IMR-90 (cell line): ENCODE measurements at regions not wholly inside any gene's neighbourhood (a gene's known extent, or its start where the extent isn't known, plus 50 kb on each side); places are given as distances from the start of the nearest gene placed in this dataset.

Experiments
- ATAC-seq: fragments of 200-7000 bp; cut with Tn5 transposase; 2 replicates; pipeline ENCODE4 v1.9.1; 2020; ENCODE audit warnings: low read depth, mild to moderate bottlenecking, moderate library complexity
- BruUV-seq: library from RNA; stranded (reverse); fragments of 400-500 nt; replicated peaks from 2 replicates; lab custom pipeline; 2021; lab: Mats Ljungman, UMichigan
- CTCF ChIA-PET: fragments of 300-600 bp; formaldehyde crosslinking; extraction: SDS; loops from one replicate; lab custom pipeline; 2021; ENCODE audit warnings: antibody characterized with exemption; lab: Yijun Ruan, JAX
- POLR2A ChIA-PET: fragments of 300-600 bp; sonication (Branson Sonifier 250); formaldehyde crosslinking; loops from one replicate; lab custom pipeline; 2022; ENCODE audit warnings: antibody characterized with exemption; ENCODE audit not compliant: unreplicated experiment; lab: Charles Lee
- DNase-seq: peaks from one replicate; pipeline ENCODE4 v3.0.0; 2013
- H2AFZ ChIP-seq: replicated peaks from 2 replicates; pipeline ENCODE3; 2013; ENCODE audit warnings: low read length, mild to moderate bottlenecking; ENCODE audit not compliant: poor library complexity
- H2AK5ac ChIP-seq: 2 replicates; pipeline ENCODE4 v1.6.1; 2013; ENCODE audit warnings: low read depth, low read length, inconsistent platforms
- H2AK9ac ChIP-seq: replicated peaks from 2 replicates; pipeline ENCODE3; 2013; ENCODE audit warnings: mild to moderate bottlenecking, low read depth, low read length, moderate library complexity; ENCODE audit not compliant: poor library complexity
- H2BK120ac ChIP-seq: 2 replicates; pipeline ENCODE4 v1.6.1; 2013; ENCODE audit warnings: low read depth, low read length, inconsistent platforms
- H2BK15ac ChIP-seq: 3 replicates; pipeline ENCODE4 v1.6.1; 2013; ENCODE audit warnings: low read depth, low read length, inconsistent platforms
- H2BK20ac ChIP-seq: 2 replicates; pipeline ENCODE4 v1.6.1; 2013; ENCODE audit warnings: low read depth, mild to moderate bottlenecking, inconsistent platforms, low read length, moderate library complexity
- H2BK5ac ChIP-seq: 2 replicates; pipeline ENCODE4 v1.6.1; 2013; ENCODE audit warnings: mild to moderate bottlenecking, low read depth, low read length, inconsistent platforms; ENCODE audit not compliant: poor library complexity, severe bottlenecking
- H3K14ac ChIP-seq: replicated peaks from 2 replicates; pipeline ENCODE4 v1.6.1; 2013; ENCODE audit warnings: low read depth, low read length, inconsistent platforms
- H3K18ac ChIP-seq: 2 replicates; pipeline ENCODE4 v1.6.1; 2013; ENCODE audit warnings: low read depth, low read length, control low read depth
- H3K23ac ChIP-seq: 2 replicates; pipeline ENCODE4 v1.6.1; 2013; ENCODE audit warnings: low read depth, low read length, inconsistent platforms
- H3K27ac ChIP-seq: 2 replicates; pipeline ENCODE4 v1.5.1; 2013; ENCODE audit warnings: mild to moderate bottlenecking, control low read depth, low read length; ENCODE audit not compliant: insufficient read depth
- H3K27me3 ChIP-seq: 2 replicates; pipeline ENCODE4 v1.6.1; 2013; ENCODE audit warnings: low read length; ENCODE audit not compliant: control insufficient read depth, insufficient read depth
- H3K36me3 ChIP-seq: 2 replicates; pipeline ENCODE4 v1.6.1; 2013; ENCODE audit warnings: low read length, mixed read lengths; ENCODE audit not compliant: control insufficient read depth, insufficient read depth
- H3K4ac ChIP-seq: 2 replicates; pipeline ENCODE4 v1.6.1; 2013; ENCODE audit warnings: low read depth, low read length, inconsistent platforms
- H3K4me1 ChIP-seq: 2 replicates; pipeline ENCODE4 v1.6.1; 2013; ENCODE audit warnings: low read length, mixed read lengths; ENCODE audit not compliant: control insufficient read depth, insufficient read depth
- H3K4me2 ChIP-seq: 2 replicates; pipeline ENCODE4 v1.6.1; 2013; ENCODE audit warnings: low read depth, mild to moderate bottlenecking, control low read depth, low read length, moderate library complexity
- H3K4me3 ChIP-seq: 2 replicates; pipeline ENCODE4 v1.5.1; 2013; ENCODE audit warnings: low read depth, mild to moderate bottlenecking, control low read depth, low read length, moderate library complexity; ENCODE audit not compliant: insufficient read depth
- H3K56ac ChIP-seq: 2 replicates; pipeline ENCODE4 v1.6.1; 2013; ENCODE audit warnings: low read length, inconsistent platforms; ENCODE audit not compliant: insufficient read depth; ENCODE audit errors: extremely low read depth
- H3K79me1 ChIP-seq, 2 experiments: 2 replicates each; pipeline ENCODE4 v1.6.1; 2013; ENCODE audit warnings: low read length in 2 of 2, inconsistent platforms in 1 of 2, low read depth in 1 of 2
- H3K9ac ChIP-seq: 2 replicates; pipeline ENCODE4 v1.6.1; 2013; ENCODE audit warnings: low read depth, low read length, control low read depth
- H3K9me1 ChIP-seq: 2 replicates; pipeline ENCODE4 v1.6.1; 2013; ENCODE audit warnings: low read length, inconsistent platforms; ENCODE audit not compliant: insufficient read depth
- H3K9me3 ChIP-seq: 2 replicates; pipeline ENCODE4 v1.6.1; 2013; ENCODE audit warnings: low read length; ENCODE audit not compliant: control insufficient read depth, insufficient read depth
- H4K20me1 ChIP-seq: 2 replicates; pipeline ENCODE4 v1.6.1; 2013; ENCODE audit warnings: low read length, inconsistent platforms; ENCODE audit not compliant: insufficient read depth
- H4K5ac ChIP-seq: 2 replicates; pipeline ENCODE4 v1.6.1; 2013; ENCODE audit warnings: mild to moderate bottlenecking, low read depth, low read length, control low read depth
- H4K8ac ChIP-seq, 2 experiments: 2 replicates each; pipeline ENCODE4 v1.6.1; 2013; ENCODE audit warnings: low read depth in 2 of 2, low read length in 2 of 2, control low read depth in 1 of 2, inconsistent platforms in 1 of 2
- H4K91ac ChIP-seq: 2 replicates; pipeline ENCODE4 v1.6.1; 2013; ENCODE audit warnings: low read depth, low read length, inconsistent platforms; ENCODE audit not compliant: insufficient read depth
- CTCF ChIP-seq: conservative IDR thresholded peaks from 2 replicates; pipeline ENCODE4 v1.5.1; 2012; ENCODE audit warnings: mild to moderate bottlenecking, low read depth, low read length, improper control_type of control experiment
- POLR2A ChIP-seq: IDR thresholded peaks from 2 replicates; pipeline ENCODE4 v1.6.1; 2012; ENCODE audit warnings: mild to moderate bottlenecking, low read depth, low read length
- RAD21 ChIP-seq: IDR thresholded peaks from 2 replicates; pipeline ENCODE4 v1.6.1; 2012; ENCODE audit warnings: low read length, improper control_type of control experiment
- SMC3 ChIP-seq: fragments of 150-350 bp; IDR thresholded peaks from 2 replicates; pipeline ENCODE4 v1.6.1; 2016; ENCODE audit warnings: low read depth, mild to moderate bottlenecking, antibody characterized with exemption, low read length, moderate library complexity
- WGBS, 2 experiments: methylation state at CpG; one replicate each; pipeline versions ENCODE4 v1.1.5 to v1.1.7; 2013; ENCODE audit warnings: missing lambda C conversion rate in 2 of 2; ENCODE audit not compliant: insufficient read length in 1 of 2; ENCODE audit errors: extremely low coverage in 2 of 2; 5-methylcytosine and 5-hydroxymethylcytosine counted together
- dilution Hi-C: fragments of 300-500 bp; cut with HindIII; formaldehyde crosslinking; loops from one replicate; pipeline ENCODE4 v1.14.3; 2018; ENCODE audit warnings: low sequenced_read_pairs; ENCODE audit not compliant: unreplicated experiment
- in situ Hi-C: fragments of 300-500 bp; cut with MboI; formaldehyde crosslinking; loops from 3 replicates; pipeline ENCODE4 v1.14.3; 2019; ENCODE audit warnings: low sequenced_read_pairs, inconsistent platforms, mixed read lengths
- intact Hi-C: fragments of 100-400 bp; cut with micrococcal nuclease; formaldehyde crosslinking; loops from 2 replicates; pipeline ENCODE4 v1.10.0; 2022
- TF ChIP-seq, protein P1 (sequence below): fragments of 150-350 bp; IDR thresholded peaks from 2 replicates; pipeline ENCODE4 v1.6.1; 2017; ENCODE audit warnings: mild to moderate bottlenecking, antibody characterized with exemption, low read length, low read depth

- BruUV-seq, result no TSS peak
Measured at GRCh38 chr11:70498976-70499801, 100.9 kb downstream of the CTTN start.

More at GRCh38 chr11:70498976-70499801, 100.9 kb downstream of the CTTN start:
- Histone ChIP-seq H2BK20ac (no peak overlapping the region), H3K4me1 (no peaks in the 10 kb centered on the region), H3K4me3 (no peak overlapping the region), H3K27ac (no peak overlapping the region), H3K9me3 (no peaks in the 10 kb centered on the region), H3K27me3 (peaks cover 17% of the 10 kb centered on the region; the same call in 1 of the 2 replicates), H2AK9ac (no peak overlapping the region), H2BK120ac (no peak overlapping the region), H4K91ac (no peak overlapping the region), H3K9me1 (no peaks in the 10 kb centered on the region), H2BK15ac (no peak overlapping the region), H2AFZ (no peak overlapping the region), H3K4ac (no peak overlapping the region), H3K18ac (no peak overlapping the region), H3K4me2 (no peak overlapping the region), H3K56ac (no peak overlapping the region), H4K5ac (no peak overlapping the region), H3K79me1 (no peaks in the 10 kb centered on the region), H4K20me1 (no peaks in the 10 kb centered on the region; the same call in 1 of the 2 replicates), H3K23ac (no peak overlapping the region), H3K14ac (no peak overlapping the region), H3K36me3 (no peaks in the 10 kb centered on the region), H2BK5ac (no peak overlapping the region), H3K9ac (no peak overlapping the region), H2AK5ac (no peak overlapping the region), H4K8ac (no peak overlapping the region)
- intact Hi-C loops (no loop called here), dilution Hi-C loops (no loop called here), in situ Hi-C loops (no loop called here)
- POLR2A ChIA-PET, result no interaction called here
- no peak for DNase-seq
- TF ChIP-seq, protein P1, sequence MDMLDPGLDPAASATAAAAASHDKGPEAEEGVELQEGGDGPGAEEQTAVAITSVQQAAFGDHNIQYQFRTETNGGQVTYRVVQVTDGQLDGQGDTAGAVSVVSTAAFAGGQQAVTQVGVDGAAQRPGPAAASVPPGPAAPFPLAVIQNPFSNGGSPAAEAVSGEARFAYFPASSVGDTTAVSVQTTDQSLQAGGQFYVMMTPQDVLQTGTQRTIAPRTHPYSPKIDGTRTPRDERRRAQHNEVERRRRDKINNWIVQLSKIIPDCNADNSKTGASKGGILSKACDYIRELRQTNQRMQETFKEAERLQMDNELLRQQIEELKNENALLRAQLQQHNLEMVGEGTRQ, result no peak
- TF ChIP-seq POLR2A (no peak), RAD21 (no peak), CTCF (no peak), SMC3 (no peak)
- WGBS, 2 experiments, result 74% methylated on average over 10 of the region's 26 CpGs; no CpG with 5 or more reads in 1 of the 2 experiments
- CTCF ChIA-PET, result no interaction called here
- no peak for ATAC-seq
